ENCODE measurements at regions not wholly inside any gene's neighbourhood (a gene's known extent, or its start where the extent isn't known, plus 50 kb on each side); places are given as distances from the start of the nearest gene placed in this dataset.

DNA sequence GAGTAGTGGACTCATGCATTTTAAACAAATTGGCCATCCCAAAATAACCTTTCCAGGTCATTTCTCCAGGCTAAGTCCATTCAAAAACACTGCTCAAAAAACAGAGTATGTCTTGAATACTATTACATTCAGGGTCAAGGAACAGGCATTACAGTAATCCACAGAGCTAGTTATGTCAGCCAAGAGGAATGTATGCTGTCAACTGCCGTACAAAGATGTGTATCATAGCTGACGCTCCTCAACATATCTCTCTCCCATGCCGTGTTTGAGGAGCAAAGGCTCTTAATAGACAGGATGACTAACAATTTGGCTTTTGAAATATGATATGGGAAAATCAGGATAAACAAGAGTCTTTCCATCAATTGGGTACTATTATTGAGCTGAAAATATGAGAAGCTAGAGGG is 68.8 kb upstream of the KCTD1 start:
- no peak for DNase-seq (ENCODE audit: low read depth in 2 of 2)

GRCh38 chr18:26614374-26614773 is 66.0 kb upstream of the KCTD1 start:
- no peak for DNase-seq (ENCODE audit: low read depth in 2 of 2)

Measured in stimulated activated CD4-positive, alpha-beta T cell treated with anti-CD3 and anti-CD28 coated beads, Interleukin-12 subunit alpha, Interleukin-12 subunit beta, amount 100 ng/mL, for 24 hours (primary cell).